ENCODE measurements at regions not wholly inside any gene's neighbourhood (a gene's known extent, or its start where the extent isn't known, plus 50 kb on each side); places are given as distances from the start of the nearest gene placed in this dataset.

DNA sequence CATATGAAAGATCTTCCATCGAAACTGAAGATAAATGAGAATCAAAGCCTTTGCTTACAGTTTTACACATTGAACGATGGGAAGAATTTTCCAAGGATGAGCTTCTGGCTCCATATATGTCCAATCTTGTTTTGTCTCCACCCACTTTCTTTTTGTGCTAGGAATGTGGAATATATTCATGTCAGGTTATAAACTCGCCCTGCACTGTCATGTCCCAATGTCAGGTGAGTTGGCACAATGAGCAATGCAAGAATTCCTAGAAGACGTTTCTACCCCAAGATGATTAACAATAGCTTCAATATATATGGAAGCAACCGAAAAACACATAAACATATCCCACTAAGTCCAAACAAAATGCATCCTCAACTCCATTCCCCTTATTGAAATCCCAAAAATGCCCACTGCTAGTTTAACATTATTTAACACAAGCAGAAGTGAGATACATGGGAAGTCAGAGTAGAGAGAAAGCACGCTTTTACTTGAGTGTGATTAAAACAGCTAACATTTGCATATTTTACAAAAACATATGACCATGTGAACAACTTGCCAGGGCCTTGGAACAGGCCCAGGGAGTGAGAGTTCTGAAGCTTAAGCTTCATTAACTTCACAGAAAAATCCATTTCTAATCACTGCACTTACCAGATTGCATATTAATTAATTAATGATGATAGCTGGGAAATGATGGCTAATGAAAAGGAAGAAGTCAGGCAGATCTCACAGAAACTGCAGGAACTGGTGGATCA, 233.9 kb downstream of the GXYLT1 start:
- no peak overlapping the region for H2AFZ ChIP-seq (ENCODE audit: low read depth, low read length)
- H4K20me1 ChIP-seq (ENCODE audit: insufficient read depth) = no peaks in the 10 kb centered on the region
- no peaks in the 10 kb centered on the region for H3F3A ChIP-seq (ENCODE audit: insufficient read depth, low read length, poor library complexity, severe bottlenecking)
- no peak overlapping the region for H3K4me2 ChIP-seq (ENCODE audit: low read length)
- H3K4me3 ChIP-seq (ENCODE audit: low read length) = no peak overlapping the region
- no peak overlapping the region for H3K9ac ChIP-seq (ENCODE audit: low read length)
- H3K27ac ChIP-seq (ENCODE audit: low read length) = no peak overlapping the region
- TF ChIP-seq EP300 (conservative IDR thresholded peaks at IDR 0.05; ENCODE audit: poor library complexity, severe bottlenecking) (no peak), EZH2 (IDR thresholded peaks at IDR 0.05; ENCODE audit: borderline replicate concordance, insufficient read depth, low read length, poor library complexity, severe bottlenecking) (no peak), MXI1 (conservative IDR thresholded peaks at IDR 0.05; ENCODE audit: poor library complexity, severe bottlenecking) (no peak)
- no peaks in the 10 kb centered on the region for H3K79me2 ChIP-seq (replicated peaks; ENCODE audit: insufficient read depth, low read length)
- no peaks in the 10 kb centered on the region for H3K9me3 ChIP-seq (ENCODE audit: low read length)
- H3K36me3 ChIP-seq (ENCODE audit: insufficient read depth, low read length) = no peaks in the 10 kb centered on the region
- H3K9me2 ChIP-seq (ENCODE audit: insufficient read depth, low read length) = no peaks in the 10 kb centered on the region
- no peaks in the 10 kb centered on the region for H3K27me3 ChIP-seq (ENCODE audit: insufficient read depth, low read depth, low read length)

DNA sequence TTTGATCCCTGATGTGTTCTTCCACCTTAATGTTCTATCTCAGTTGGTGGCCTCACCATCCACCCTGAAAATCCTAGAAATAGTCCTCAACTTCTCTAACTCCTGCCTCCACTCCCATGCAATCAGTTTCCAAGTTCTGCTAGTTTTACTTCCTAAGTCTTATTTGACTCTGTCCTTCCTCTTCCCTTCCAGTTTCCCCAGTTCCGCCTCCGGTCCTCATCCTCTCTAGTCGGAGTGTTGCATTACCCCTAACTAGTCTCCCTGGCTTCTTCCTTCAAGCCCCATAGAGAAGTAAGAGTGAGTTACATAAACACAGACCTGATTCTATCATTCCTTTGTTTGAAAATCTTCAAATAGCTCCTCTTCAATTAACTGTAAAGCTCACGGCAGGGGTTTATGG, 236.5 kb downstream of the GXYLT1 start:
- no peaks in the 10 kb centered on the region for H3K79me2 ChIP-seq (replicated peaks; ENCODE audit: insufficient read depth, low read length)
- TF ChIP-seq EP300 (conservative IDR thresholded peaks at IDR 0.05; ENCODE audit: poor library complexity, severe bottlenecking) = no peak
- TF ChIP-seq, protein P1, sequence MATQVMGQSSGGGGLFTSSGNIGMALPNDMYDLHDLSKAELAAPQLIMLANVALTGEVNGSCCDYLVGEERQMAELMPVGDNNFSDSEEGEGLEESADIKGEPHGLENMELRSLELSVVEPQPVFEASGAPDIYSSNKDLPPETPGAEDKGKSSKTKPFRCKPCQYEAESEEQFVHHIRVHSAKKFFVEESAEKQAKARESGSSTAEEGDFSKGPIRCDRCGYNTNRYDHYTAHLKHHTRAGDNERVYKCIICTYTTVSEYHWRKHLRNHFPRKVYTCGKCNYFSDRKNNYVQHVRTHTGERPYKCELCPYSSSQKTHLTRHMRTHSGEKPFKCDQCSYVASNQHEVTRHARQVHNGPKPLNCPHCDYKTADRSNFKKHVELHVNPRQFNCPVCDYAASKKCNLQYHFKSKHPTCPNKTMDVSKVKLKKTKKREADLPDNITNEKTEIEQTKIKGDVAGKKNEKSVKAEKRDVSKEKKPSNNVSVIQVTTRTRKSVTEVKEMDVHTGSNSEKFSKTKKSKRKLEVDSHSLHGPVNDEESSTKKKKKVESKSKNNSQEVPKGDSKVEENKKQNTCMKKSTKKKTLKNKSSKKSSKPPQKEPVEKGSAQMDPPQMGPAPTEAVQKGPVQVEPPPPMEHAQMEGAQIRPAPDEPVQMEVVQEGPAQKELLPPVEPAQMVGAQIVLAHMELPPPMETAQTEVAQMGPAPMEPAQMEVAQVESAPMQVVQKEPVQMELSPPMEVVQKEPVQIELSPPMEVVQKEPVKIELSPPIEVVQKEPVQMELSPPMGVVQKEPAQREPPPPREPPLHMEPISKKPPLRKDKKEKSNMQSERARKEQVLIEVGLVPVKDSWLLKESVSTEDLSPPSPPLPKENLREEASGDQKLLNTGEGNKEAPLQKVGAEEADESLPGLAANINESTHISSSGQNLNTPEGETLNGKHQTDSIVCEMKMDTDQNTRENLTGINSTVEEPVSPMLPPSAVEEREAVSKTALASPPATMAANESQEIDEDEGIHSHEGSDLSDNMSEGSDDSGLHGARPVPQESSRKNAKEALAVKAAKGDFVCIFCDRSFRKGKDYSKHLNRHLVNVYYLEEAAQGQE (IDR thresholded peaks at IDR 0.05; ENCODE audit: borderline replicate concordance) = no peak
- TF ChIP-seq POLR2AphosphoS5 (IDR thresholded peaks at IDR 0.05) = no peak
- no peak for TF ChIP-seq TAF1 (IDR thresholded peaks at IDR 0.05; ENCODE audit: low read depth)
- TF ChIP-seq MXI1 (conservative IDR thresholded peaks at IDR 0.05; ENCODE audit: poor library complexity, severe bottlenecking) = no peak
- H3K27ac ChIP-seq (ENCODE audit: low read length) = no peak overlapping the region

DNA sequence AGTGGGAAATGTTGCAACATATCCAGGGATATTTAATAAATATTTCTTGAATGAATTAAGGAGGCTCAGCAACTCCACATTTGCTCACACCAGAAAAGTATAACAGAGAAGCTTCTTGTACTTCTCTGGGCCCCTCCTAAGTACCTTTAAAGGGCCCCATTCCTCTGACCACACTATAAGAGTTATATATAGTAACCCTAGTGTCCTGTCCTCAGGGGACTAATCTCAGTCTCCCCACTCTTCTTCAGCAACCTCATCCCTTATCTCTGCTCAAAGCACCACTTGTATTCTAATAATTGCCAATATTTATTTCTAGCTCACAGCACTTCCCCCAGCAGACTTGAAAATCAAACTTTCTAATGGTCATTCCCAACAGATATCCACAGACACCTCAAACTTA, 237.1 kb downstream of the GXYLT1 start:
- Histone ChIP-seq H3K9me3 (ENCODE audit: low read length) (no peaks in the 10 kb centered on the region), H3F3A (ENCODE audit: insufficient read depth, low read length, poor library complexity, severe bottlenecking) (no peaks in the 10 kb centered on the region), H3K79me2 (replicated peaks; ENCODE audit: insufficient read depth, low read length) (no peaks in the 10 kb centered on the region), H4K20me1 (ENCODE audit: insufficient read depth) (no peaks in the 10 kb centered on the region), H3K4me2 (ENCODE audit: low read length) (no peak overlapping the region), H3K9ac (ENCODE audit: low read length) (no peak overlapping the region), H3K36me3 (ENCODE audit: insufficient read depth, low read length) (no peaks in the 10 kb centered on the region), H3K27me3 (ENCODE audit: insufficient read depth, low read depth, low read length) (no peaks in the 10 kb centered on the region), H2AFZ (ENCODE audit: low read depth, low read length) (no peak overlapping the region), H3K27ac (ENCODE audit: low read length) (no peak overlapping the region), H3K9me2 (ENCODE audit: insufficient read depth, low read length) (no peaks in the 10 kb centered on the region), H3K4me3 (ENCODE audit: low read length) (no peak overlapping the region)
- TF ChIP-seq MXI1 (conservative IDR thresholded peaks at IDR 0.05; ENCODE audit: poor library complexity, severe bottlenecking) (no peak), POLR2AphosphoS5 (IDR thresholded peaks at IDR 0.05) (no peak), RAD21 (conservative IDR thresholded peaks at IDR 0.05) (no peak), TAF1 (IDR thresholded peaks at IDR 0.05; ENCODE audit: low read depth) (no peak), EZH2 (IDR thresholded peaks at IDR 0.05; ENCODE audit: borderline replicate concordance, insufficient read depth, low read length, poor library complexity, severe bottlenecking) (no peak), EP300 (conservative IDR thresholded peaks at IDR 0.05; ENCODE audit: poor library complexity, severe bottlenecking) (no peak), SMC3 (conservative IDR thresholded peaks at IDR 0.05; ENCODE audit: poor library complexity) (no peak)
- TF ChIP-seq, protein P1 (IDR thresholded peaks at IDR 0.05; ENCODE audit: borderline replicate concordance) = no peak
- TF ChIP-seq, protein P2, sequence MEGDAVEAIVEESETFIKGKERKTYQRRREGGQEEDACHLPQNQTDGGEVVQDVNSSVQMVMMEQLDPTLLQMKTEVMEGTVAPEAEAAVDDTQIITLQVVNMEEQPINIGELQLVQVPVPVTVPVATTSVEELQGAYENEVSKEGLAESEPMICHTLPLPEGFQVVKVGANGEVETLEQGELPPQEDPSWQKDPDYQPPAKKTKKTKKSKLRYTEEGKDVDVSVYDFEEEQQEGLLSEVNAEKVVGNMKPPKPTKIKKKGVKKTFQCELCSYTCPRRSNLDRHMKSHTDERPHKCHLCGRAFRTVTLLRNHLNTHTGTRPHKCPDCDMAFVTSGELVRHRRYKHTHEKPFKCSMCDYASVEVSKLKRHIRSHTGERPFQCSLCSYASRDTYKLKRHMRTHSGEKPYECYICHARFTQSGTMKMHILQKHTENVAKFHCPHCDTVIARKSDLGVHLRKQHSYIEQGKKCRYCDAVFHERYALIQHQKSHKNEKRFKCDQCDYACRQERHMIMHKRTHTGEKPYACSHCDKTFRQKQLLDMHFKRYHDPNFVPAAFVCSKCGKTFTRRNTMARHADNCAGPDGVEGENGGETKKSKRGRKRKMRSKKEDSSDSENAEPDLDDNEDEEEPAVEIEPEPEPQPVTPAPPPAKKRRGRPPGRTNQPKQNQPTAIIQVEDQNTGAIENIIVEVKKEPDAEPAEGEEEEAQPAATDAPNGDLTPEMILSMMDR (IDR thresholded peaks at IDR 0.05; ENCODE audit: poor library complexity, severe bottlenecking) = no peak

More for the DNA sequence above, 236.5 kb downstream of the GXYLT1 start:
- no peaks in the 10 kb centered on the region for H3K9me2 ChIP-seq (ENCODE audit: insufficient read depth, low read length)
- H3K36me3 ChIP-seq (ENCODE audit: insufficient read depth, low read length) = no peaks in the 10 kb centered on the region
- H3K9me3 ChIP-seq (ENCODE audit: low read length) = no peaks in the 10 kb centered on the region
- H3K4me2 ChIP-seq (ENCODE audit: low read length) = no peak overlapping the region
- no peak overlapping the region for H2AFZ ChIP-seq (ENCODE audit: low read depth, low read length)
- H4K20me1 ChIP-seq (ENCODE audit: insufficient read depth) = no peaks in the 10 kb centered on the region
- no peaks in the 10 kb centered on the region for H3F3A ChIP-seq (ENCODE audit: insufficient read depth, low read length, poor library complexity, severe bottlenecking)
- no peak overlapping the region for H3K4me3 ChIP-seq (ENCODE audit: low read length)
- H3K9ac ChIP-seq (ENCODE audit: low read length) = no peak overlapping the region
- no peaks in the 10 kb centered on the region for H3K27me3 ChIP-seq (ENCODE audit: insufficient read depth, low read depth, low read length)

Measured in neural cell (in vitro differentiated cells).